ENCODE measurements at regions not wholly inside any gene's neighbourhood (a gene's known extent, or its start where the extent isn't known, plus 50 kb on each side); places are given as distances from the start of the nearest gene placed in this dataset.

DNA sequence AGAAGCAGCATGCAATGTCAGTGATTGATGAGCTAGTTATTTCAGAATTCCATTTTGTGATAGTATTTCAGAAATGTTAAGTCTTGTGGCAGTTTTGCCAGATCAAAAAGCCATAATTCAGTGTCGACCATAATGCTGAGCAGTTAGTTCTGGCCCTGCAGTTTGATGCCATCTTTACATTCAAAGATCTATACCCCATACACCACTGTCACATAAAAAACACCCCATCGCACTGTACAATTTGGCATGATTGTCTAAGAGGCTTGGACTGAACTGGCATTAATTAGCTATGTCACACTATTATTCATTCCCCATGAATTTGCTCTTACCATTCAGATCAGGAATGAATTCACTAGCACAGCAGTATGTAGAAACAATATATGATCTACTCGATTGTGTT, 127.7 kb upstream of the EPHA3 start:
- no peak for TF ChIP-seq CHD1 (IDR thresholded peaks at IDR 0.05; ENCODE audit: low read depth, low read length)
- TF ChIP-seq TAF1 (IDR thresholded peaks at IDR 0.05; ENCODE audit: borderline replicate concordance, low read depth, low read length), result no peak
- TF ChIP-seq SIN3A (IDR thresholded peaks at IDR 0.05; ENCODE audit: low read depth, low read length), result no peak
- TF ChIP-seq EGR1 (IDR thresholded peaks at IDR 0.05; ENCODE audit: borderline replicate concordance in 1 of 2, low read depth in 2 of 2, low read length in 2 of 2), result no peak
- TF ChIP-seq CBX5 (IDR thresholded peaks at IDR 0.05; ENCODE audit: low read depth), result no peak
- no peak for TF ChIP-seq FOXK2 (IDR thresholded peaks at IDR 0.05)
- no peak for TF ChIP-seq POLR2A (IDR thresholded peaks at IDR 0.05; ENCODE audit: low read depth, low read length)

Data from GM12878 (cell line).